ENCODE measurements at regions not wholly inside any gene's neighbourhood (a gene's known extent, or its start where the extent isn't known, plus 50 kb on each side); places are given as distances from the start of the nearest gene placed in this dataset.

DNA sequence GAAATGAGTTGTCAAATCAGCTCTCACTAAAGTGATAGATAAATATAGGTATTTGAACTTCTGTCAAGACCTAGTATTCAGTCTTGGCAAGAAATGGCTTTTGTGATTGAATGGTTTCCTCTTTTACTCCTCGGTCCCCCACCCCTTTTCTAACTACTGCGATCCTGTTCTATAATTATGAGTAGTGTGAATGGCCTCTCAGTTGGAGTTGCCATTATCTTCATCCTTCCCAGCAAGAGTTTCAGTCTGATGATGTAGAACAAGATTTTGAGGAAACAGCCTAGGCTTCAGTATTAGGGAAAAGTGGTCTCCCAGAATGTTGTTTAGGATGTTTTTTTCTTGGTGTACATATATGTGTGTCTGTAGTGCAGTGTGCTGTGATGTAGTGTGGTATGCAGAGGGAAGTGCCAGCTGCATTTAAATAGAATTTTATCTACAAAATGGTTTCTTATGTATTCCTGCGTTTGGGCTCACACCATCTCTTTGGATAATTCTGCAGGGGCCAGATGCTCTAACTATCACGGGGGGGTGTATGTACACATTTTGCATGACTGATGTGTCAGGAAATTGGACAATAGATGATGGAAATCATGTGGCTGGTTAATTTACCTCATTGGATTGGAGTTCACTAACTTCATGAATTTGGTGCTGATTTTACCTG, 180.1 kb upstream of the MMS22L start:
- no peaks in the 10 kb centered on the region for H3K36me3 ChIP-seq (ENCODE audit: insufficient read depth)
- H4K20me1 ChIP-seq (ENCODE audit: insufficient read depth) = no peaks in the 10 kb centered on the region
- H3K9ac ChIP-seq = no peak overlapping the region
- TF ChIP-seq, protein P1, sequence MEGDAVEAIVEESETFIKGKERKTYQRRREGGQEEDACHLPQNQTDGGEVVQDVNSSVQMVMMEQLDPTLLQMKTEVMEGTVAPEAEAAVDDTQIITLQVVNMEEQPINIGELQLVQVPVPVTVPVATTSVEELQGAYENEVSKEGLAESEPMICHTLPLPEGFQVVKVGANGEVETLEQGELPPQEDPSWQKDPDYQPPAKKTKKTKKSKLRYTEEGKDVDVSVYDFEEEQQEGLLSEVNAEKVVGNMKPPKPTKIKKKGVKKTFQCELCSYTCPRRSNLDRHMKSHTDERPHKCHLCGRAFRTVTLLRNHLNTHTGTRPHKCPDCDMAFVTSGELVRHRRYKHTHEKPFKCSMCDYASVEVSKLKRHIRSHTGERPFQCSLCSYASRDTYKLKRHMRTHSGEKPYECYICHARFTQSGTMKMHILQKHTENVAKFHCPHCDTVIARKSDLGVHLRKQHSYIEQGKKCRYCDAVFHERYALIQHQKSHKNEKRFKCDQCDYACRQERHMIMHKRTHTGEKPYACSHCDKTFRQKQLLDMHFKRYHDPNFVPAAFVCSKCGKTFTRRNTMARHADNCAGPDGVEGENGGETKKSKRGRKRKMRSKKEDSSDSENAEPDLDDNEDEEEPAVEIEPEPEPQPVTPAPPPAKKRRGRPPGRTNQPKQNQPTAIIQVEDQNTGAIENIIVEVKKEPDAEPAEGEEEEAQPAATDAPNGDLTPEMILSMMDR (conservative IDR thresholded peaks at IDR 0.05; ENCODE audit: low read depth, low read length) = no peak
- H3K79me2 ChIP-seq (ENCODE audit: insufficient read depth, low read depth) = no peaks in the 10 kb centered on the region
- no peak overlapping the region for H3K4me2 ChIP-seq
- H3K27me3 ChIP-seq (ENCODE audit: insufficient read depth, low read depth) = no peaks in the 10 kb centered on the region
- H3K4me1 ChIP-seq (ENCODE audit: low read depth, poor library complexity, severe bottlenecking) = no peaks in the 10 kb centered on the region
- no peak overlapping the region for H2AFZ ChIP-seq (ENCODE audit: low read depth)
- H3K4me3 ChIP-seq (IDR thresholded peaks at IDR 0.05; ENCODE audit: insufficient read depth, low read depth, low read length) = no peak overlapping the region
- no peak overlapping the region for H3K27ac ChIP-seq

DNA sequence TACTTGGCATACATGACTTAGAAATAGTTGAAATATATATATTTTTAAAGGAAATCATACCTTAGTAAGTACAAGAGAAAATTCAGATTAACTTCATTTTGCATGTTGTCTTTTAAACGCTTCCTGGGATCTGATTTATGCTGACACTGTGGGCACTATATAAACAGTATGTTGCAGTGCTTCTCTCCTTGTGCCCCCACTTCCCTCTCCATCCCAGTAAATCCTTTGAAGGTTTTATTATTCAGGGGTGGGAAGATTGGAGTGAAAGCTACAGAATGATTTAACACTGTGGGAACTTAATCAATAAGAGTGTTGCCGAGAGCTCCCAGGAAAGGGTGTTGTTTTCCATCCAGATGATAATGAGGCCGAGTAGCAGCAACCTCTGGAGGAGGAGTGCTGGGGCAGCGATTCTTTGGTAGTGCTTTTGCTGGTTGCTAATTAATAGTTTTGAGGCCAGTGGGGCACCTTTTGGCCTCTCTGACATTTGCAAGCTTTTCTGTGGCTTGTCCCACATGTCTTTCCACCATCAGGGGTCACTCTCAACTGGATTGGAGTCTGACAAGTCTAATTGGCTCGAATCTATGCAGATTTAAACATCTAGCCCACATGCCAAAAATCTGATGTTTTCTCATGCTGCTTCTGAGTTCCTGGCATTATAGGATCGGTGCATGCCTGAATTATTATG, 183.0 kb upstream of the MMS22L start:
- Histone ChIP-seq H3K4me1 (ENCODE audit: low read depth, poor library complexity, severe bottlenecking) (no peaks in the 10 kb centered on the region), H3K79me2 (ENCODE audit: insufficient read depth, low read depth) (no peaks in the 10 kb centered on the region), H4K20me1 (ENCODE audit: insufficient read depth) (no peaks in the 10 kb centered on the region), H3K36me3 (ENCODE audit: insufficient read depth) (no peaks in the 10 kb centered on the region), H2AFZ (ENCODE audit: low read depth) (no peak overlapping the region), H3K4me3 (IDR thresholded peaks at IDR 0.05; ENCODE audit: insufficient read depth, low read depth, low read length) (no peak overlapping the region), H3K9ac (no peak overlapping the region), H3K27me3 (ENCODE audit: insufficient read depth, low read depth) (no peaks in the 10 kb centered on the region), H3K27ac (no peak overlapping the region), H3K4me2 (no peak overlapping the region)
- TF ChIP-seq, protein P1 (conservative IDR thresholded peaks at IDR 0.05; ENCODE audit: low read depth, low read length) = no peak

DNA sequence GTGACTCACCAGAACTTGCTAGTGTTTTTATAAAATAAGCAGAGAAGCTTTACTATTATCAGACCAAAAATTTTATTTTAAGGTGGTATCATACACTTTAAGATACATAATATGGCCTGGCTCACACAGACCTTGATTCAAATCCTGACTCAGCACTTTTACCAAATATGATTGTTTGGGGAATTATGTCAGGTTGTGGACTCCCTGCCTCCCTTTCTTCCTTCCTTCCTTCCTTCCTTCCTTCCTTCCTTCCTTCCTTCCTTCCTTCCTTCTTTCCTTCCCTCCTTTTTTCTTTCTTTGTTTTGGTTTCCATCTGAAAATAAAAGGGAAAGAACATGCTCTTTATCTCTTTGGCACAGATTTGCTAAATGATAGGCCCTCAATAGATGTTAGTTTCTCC, 186.0 kb upstream of the MMS22L start:
- H3K4me3 ChIP-seq (IDR thresholded peaks at IDR 0.05; ENCODE audit: insufficient read depth, low read depth, low read length) = no peak overlapping the region
- H3K27me3 ChIP-seq (ENCODE audit: insufficient read depth, low read depth) = no peaks in the 10 kb centered on the region
- H2AFZ ChIP-seq (ENCODE audit: low read depth) = no peak overlapping the region
- no peaks in the 10 kb centered on the region for H3K4me1 ChIP-seq (ENCODE audit: low read depth, poor library complexity, severe bottlenecking)
- H3K36me3 ChIP-seq (ENCODE audit: insufficient read depth) = no peaks in the 10 kb centered on the region
- H3K79me2 ChIP-seq (ENCODE audit: insufficient read depth, low read depth) = no peaks in the 10 kb centered on the region
- no peak overlapping the region for H3K9ac ChIP-seq
- no peaks in the 10 kb centered on the region for H4K20me1 ChIP-seq (ENCODE audit: insufficient read depth)
- no peak overlapping the region for H3K27ac ChIP-seq
- no peak overlapping the region for H3K4me2 ChIP-seq
- TF ChIP-seq, protein P1 (conservative IDR thresholded peaks at IDR 0.05; ENCODE audit: low read depth, low read length) = no peak

DNA sequence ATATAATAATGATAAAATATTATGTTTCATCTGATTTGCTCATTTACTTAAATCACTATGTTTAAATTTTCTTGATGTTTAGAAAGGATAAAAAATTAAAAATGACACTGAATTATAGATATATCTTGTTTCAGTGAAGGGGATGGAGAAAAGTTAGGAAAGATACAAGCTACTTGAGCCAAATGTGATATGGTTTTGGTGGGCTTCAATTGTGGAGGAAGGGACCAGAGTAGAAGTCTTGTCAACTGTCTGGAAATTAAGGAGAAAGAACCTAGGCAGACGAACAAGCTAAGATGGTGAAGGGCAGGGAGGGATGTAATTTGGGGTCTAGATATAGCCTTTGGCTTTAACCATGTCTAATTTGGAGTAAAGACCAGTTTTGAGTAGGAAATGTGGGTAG, 186.4 kb upstream of the MMS22L start:
- no peaks in the 10 kb centered on the region for H3K36me3 ChIP-seq (ENCODE audit: insufficient read depth)
- no peak overlapping the region for H3K9ac ChIP-seq
- no peaks in the 10 kb centered on the region for H3K27me3 ChIP-seq (ENCODE audit: insufficient read depth, low read depth)
- H2AFZ ChIP-seq (ENCODE audit: low read depth) = no peak overlapping the region
- H3K4me3 ChIP-seq (IDR thresholded peaks at IDR 0.05; ENCODE audit: insufficient read depth, low read depth, low read length) = no peak overlapping the region
- H3K4me1 ChIP-seq (ENCODE audit: low read depth, poor library complexity, severe bottlenecking) = no peaks in the 10 kb centered on the region
- no peaks in the 10 kb centered on the region for H4K20me1 ChIP-seq (ENCODE audit: insufficient read depth)
- H3K4me2 ChIP-seq = no peak overlapping the region
- TF ChIP-seq, protein P1 (conservative IDR thresholded peaks at IDR 0.05; ENCODE audit: low read depth, low read length) = no peak
- no peak overlapping the region for H3K27ac ChIP-seq
- no peaks in the 10 kb centered on the region for H3K79me2 ChIP-seq (ENCODE audit: insufficient read depth, low read depth)

Measured in KMS-11 (cell line).